Ectodermal cell (in vitro differentiated cells): ENCODE measurements at regions not wholly inside any gene's neighbourhood (a gene's known extent, or its start where the extent isn't known, plus 50 kb on each side); places are given as distances from the start of the nearest gene placed in this dataset.

Source experiments
- H3K27ac ChIP-seq: 2 replicates; pipeline ENCODE4 v1.7.0; 2013; ENCODE audit warnings: mild to moderate bottlenecking, low read depth, low read length; ENCODE audit not compliant: insufficient read depth, poor library complexity, severe bottlenecking
- H3K27me3 ChIP-seq: 2 replicates; pipeline ENCODE4 v1.7.0; 2013; ENCODE audit warnings: mild to moderate bottlenecking, low read length; ENCODE audit not compliant: insufficient read depth, control insufficient read depth, poor library complexity, severe bottlenecking
- H3K36me3 ChIP-seq: one replicate; pipeline ENCODE4 v1.7.0; 2013; ENCODE audit warnings: low read length; ENCODE audit not compliant: control insufficient read depth, insufficient read depth
- H3K4me1 ChIP-seq: one replicate; pipeline ENCODE4 v1.7.0; 2013; ENCODE audit warnings: low read length; ENCODE audit not compliant: control insufficient read depth, insufficient read depth
- H3K4me3 ChIP-seq: 2 replicates; pipeline ENCODE4 v1.7.0; 2013; ENCODE audit warnings: low read depth, low read length, control low read depth; ENCODE audit not compliant: insufficient read depth
- H3K9me3 ChIP-seq: 2 replicates; pipeline ENCODE4 v1.7.0; 2013; ENCODE audit warnings: mild to moderate bottlenecking, low read length, moderate library complexity; ENCODE audit not compliant: control insufficient read depth
- WGBS, 2 experiments: methylation state at CpG; one replicate each; pipeline ENCODE4 v1.1.7; 2013; ENCODE audit warnings: missing lambda C conversion rate in 2 of 2; 5-methylcytosine and 5-hydroxymethylcytosine counted together

GRCh38 chr6:10194816-10195672 lies 219.8 kb downstream of the TFAP2A start:
- WGBS, 2 experiments: 91 to 95% methylated on average over 4 to 5 of the region's 5 CpGs

GRCh38 chr6:10193321-10193720 lies 221.6 kb downstream of the TFAP2A start:
- Histone ChIP-seq H3K27me3 (no peaks in the 10 kb centered on the region), H3K27ac (no peak overlapping the region), H3K9me3 (no peaks in the 10 kb centered on the region), H3K4me1 (no peaks in the 10 kb centered on the region), H3K36me3 (no peaks in the 10 kb centered on the region), H3K4me3 (no peak overlapping the region)
- 95 to 99% methylated on average over 4 of the region's 4 CpGs for WGBS, 2 experiments

More at GRCh38 chr6:10194816-10195672, 219.8 kb downstream of the TFAP2A start:
- H3K27me3 ChIP-seq: no peaks in the 10 kb centered on the region
- H3K4me1 ChIP-seq: no peaks in the 10 kb centered on the region
- no peak overlapping the region for H3K4me3 ChIP-seq
- no peaks in the 10 kb centered on the region for H3K9me3 ChIP-seq
- no peaks in the 10 kb centered on the region for H3K36me3 ChIP-seq
- no peak overlapping the region for H3K27ac ChIP-seq

GRCh38 chr6:10190042-10190441 lies 224.8 kb downstream of the TFAP2A start:
- WGBS, 2 experiments: 81 to 85% methylated on average over 3 of the region's 3 CpGs
- Histone ChIP-seq H3K36me3 (no peaks in the 10 kb centered on the region), H3K9me3 (no peaks in the 10 kb centered on the region), H3K4me3 (no peak overlapping the region), H3K27me3 (no peaks in the 10 kb centered on the region), H3K27ac (no peak overlapping the region), H3K4me1 (no peaks in the 10 kb centered on the region)

- H3K9me3 ChIP-seq: no peaks in the 10 kb centered on the region
- H3K27me3 ChIP-seq: no peaks in the 10 kb centered on the region
- no peak overlapping the region for H3K27ac ChIP-seq
- no peaks in the 10 kb centered on the region for H3K36me3 ChIP-seq
- H3K4me1 ChIP-seq: no peaks in the 10 kb centered on the region
- H3K4me3 ChIP-seq: no peak overlapping the region
- WGBS, 2 experiments: 91 to 94% methylated on average over 4 of the region's 4 CpGs
Observed at GRCh38 chr6:10184371-10185227, 230.3 kb downstream of the TFAP2A start.

- no peak overlapping the region for H3K27ac ChIP-seq
- no peaks in the 10 kb centered on the region for H3K27me3 ChIP-seq
- H3K36me3 ChIP-seq: no peaks in the 10 kb centered on the region
- H3K4me1 ChIP-seq: no peaks in the 10 kb centered on the region
- no peaks in the 10 kb centered on the region for H3K9me3 ChIP-seq
- WGBS, 2 experiments: 92 to 93% methylated on average over 14 of the region's 14 CpGs
- H3K4me3 ChIP-seq: no peak overlapping the region
Observed at GRCh38 chr6:10180138-10181074, 234.5 kb downstream of the TFAP2A start.

GRCh38 chr6:10177704-10178103 lies 237.2 kb downstream of the TFAP2A start:
- H3K27me3 ChIP-seq: no peaks in the 10 kb centered on the region
- no peaks in the 10 kb centered on the region for H3K36me3 ChIP-seq
- H3K4me1 ChIP-seq: no peaks in the 10 kb centered on the region
- H3K27ac ChIP-seq: no peak overlapping the region
- no peak overlapping the region for H3K4me3 ChIP-seq
- H3K9me3 ChIP-seq: no peaks in the 10 kb centered on the region

- no peaks in the 10 kb centered on the region for H3K27me3 ChIP-seq
- no peak overlapping the region for H3K4me3 ChIP-seq
- H3K36me3 ChIP-seq: no peaks in the 10 kb centered on the region
- no peaks in the 10 kb centered on the region for H3K4me1 ChIP-seq
- H3K27ac ChIP-seq: no peak overlapping the region
- no peaks in the 10 kb centered on the region for H3K9me3 ChIP-seq
Observed at GRCh38 chr6:10175362-10175761, 239.5 kb downstream of the TFAP2A start.

GRCh38 chr6:10174761-10175160 lies 240.1 kb downstream of the TFAP2A start:
- no peaks in the 10 kb centered on the region for H3K4me1 ChIP-seq
- 84 to 87% methylated on average over 5 to 6 of the region's 6 CpGs for WGBS, 2 experiments
- H3K27ac ChIP-seq: no peak overlapping the region
- no peaks in the 10 kb centered on the region for H3K9me3 ChIP-seq
- no peak overlapping the region for H3K4me3 ChIP-seq
- no peaks in the 10 kb centered on the region for H3K36me3 ChIP-seq
- H3K27me3 ChIP-seq: no peaks in the 10 kb centered on the region

- Histone ChIP-seq H3K9me3 (no peaks in the 10 kb centered on the region), H3K4me3 (no peak overlapping the region), H3K27me3 (no peaks in the 10 kb centered on the region), H3K27ac (no peak overlapping the region), H3K36me3 (no peaks in the 10 kb centered on the region), H3K4me1 (no peaks in the 10 kb centered on the region)
- WGBS, 2 experiments: 88 to 99% methylated on average over 3 of the region's 3 CpGs
Observed at GRCh38 chr6:10174056-10174455, 240.8 kb downstream of the TFAP2A start.
